AG20443 (cell line): ENCODE measurements at regions not wholly inside any gene's neighbourhood (a gene's known extent, or its start where the extent isn't known, plus 50 kb on each side); places are given as distances from the start of the nearest gene placed in this dataset.
"Not testable (repeated sequence)": the region's sequence is repeated elsewhere in the genome, so short reads cannot be mapped to it uniquely, and the experiment has no call there.

Experiments
- DNase-seq: peaks from one replicate; pipeline ENCODE4 v3.0.0; 2012; ENCODE audit warnings: low spot score, mixed read lengths

- no peak for DNase-seq
Measured at GRCh38 chr15:24733659-24734058, 58.1 kb downstream of the NPAP1 start.

GRCh38 chr15:24734396-24734795 lies 58.8 kb downstream of the NPAP1 start:
- DNase-seq: no peak

GRCh38 chr15:24745290-24745689 lies 69.7 kb downstream of the NPAP1 start:
- DNase-seq: no peak

- no peak for DNase-seq
Measured at GRCh38 chr15:24746094-24746493, 70.5 kb downstream of the NPAP1 start.

- DNase-seq: no peak
Measured at GRCh38 chr15:24747376-24747775, 71.8 kb downstream of the NPAP1 start.

- DNase-seq: no peak
Measured at GRCh38 chr15:24748812-24749439, 73.4 kb downstream of the NPAP1 start.

- no peak for DNase-seq
Measured at GRCh38 chr15:24752354-24752753, 76.8 kb downstream of the NPAP1 start.

- DNase-seq: no peak
Measured at GRCh38 chr15:24756101-24756500, 80.5 kb downstream of the NPAP1 start.

- no peak for DNase-seq
Measured at GRCh38 chr15:24760066-24760465, 84.5 kb downstream of the NPAP1 start.

- DNase-seq: peak; percentile 11
Measured at GRCh38 chr15:24761704-24762302, 86.2 kb downstream of the NPAP1 start.

GRCh38 chr15:24763891-24764290 lies 88.3 kb downstream of the NPAP1 start:
- DNase-seq: no peak

- no peak for DNase-seq
Measured at GRCh38 chr15:24764375-24765171, 89.0 kb downstream of the NPAP1 start.

- no peak for DNase-seq
Measured at GRCh38 chr15:24766511-24767133, 91.0 kb downstream of the NPAP1 start.

GRCh38 chr15:24772266-24772665 lies 96.7 kb downstream of the NPAP1 start:
- no peak for DNase-seq

- DNase-seq: peak; percentile 93
Measured at GRCh38 chr15:24772686-24773373, 97.3 kb downstream of the NPAP1 start.

GRCh38 chr15:24777307-24777706 lies 101.7 kb downstream of the NPAP1 start:
- no peak for DNase-seq

- no peak for DNase-seq
Measured at GRCh38 chr15:24784506-24784905, 108.9 kb downstream of the NPAP1 start.

GRCh38 chr15:24786347-24786746 lies 110.8 kb downstream of the NPAP1 start:
- no peak for DNase-seq

- DNase-seq: not testable (repeated sequence)
Measured at GRCh38 chr15:24802624-24803023, 127.0 kb downstream of the NPAP1 start.

GRCh38 chr15:24819680-24820079 lies 135.1 kb upstream of the SNRPN start:
- no peak for DNase-seq

GRCh38 chr15:24823473-24823872 lies 131.3 kb upstream of the SNRPN start:
- DNase-seq: no peak

- DNase-seq: no peak
Measured at GRCh38 chr15:24832282-24832681, 122.5 kb upstream of the SNRPN start.
